Aorta (tissue), 5 donors: ENCODE measurements at regions not wholly inside any gene's neighbourhood (a gene's known extent, or its start where the extent isn't known, plus 50 kb on each side); places are given as distances from the start of the nearest gene placed in this dataset.

Experiments
- ATAC-seq: fragments of 200-7000 bp; cut with Tn5 transposase; one replicate; pipeline ENCODE4 v1.9.1; 2022; ENCODE audit warnings: moderate library complexity; ENCODE audit not compliant: low FRiP score
- DNase-seq, 2 donors: peaks; one replicate each; pipeline ENCODE4 v3.0.0-alpha.2; 2020
- H3K27ac ChIP-seq, 2 donors: one replicate each; pipeline ENCODE4 v1.5.1; 2013; ENCODE audit warnings: low read length in 2 of 2, mild to moderate bottlenecking in 2 of 2, moderate library complexity in 2 of 2, control low read depth in 1 of 2, inconsistent platforms in 1 of 2, low read depth in 1 of 2
- H3K27me3 ChIP-seq, 2 donors: one replicate each; pipeline ENCODE4 v1.6.1; 2013; ENCODE audit warnings: control low read depth in 1 of 2, low read length in 1 of 2, mild to moderate bottlenecking in 1 of 2, moderate library complexity in 1 of 2; ENCODE audit not compliant: insufficient read depth in 2 of 2, control insufficient read depth in 1 of 2
- H3K36me3 ChIP-seq, 2 donors: one replicate each; pipeline ENCODE4 v1.6.1; 2013; ENCODE audit warnings: control low read depth in 1 of 2, low read length in 1 of 2, mild to moderate bottlenecking in 1 of 2; ENCODE audit not compliant: insufficient read depth in 2 of 2, control insufficient read depth in 1 of 2
- H3K4me1 ChIP-seq, 2 donors: one replicate each; pipeline ENCODE4 v1.6.1; 2013; ENCODE audit warnings: low read length in 2 of 2, control low read depth in 1 of 2, mild to moderate bottlenecking in 1 of 2, moderate library complexity in 1 of 2; ENCODE audit not compliant: insufficient read depth in 2 of 2, control insufficient read depth in 1 of 2
- H3K4me3 ChIP-seq, 2 donors: one replicate each; pipeline ENCODE4 v1.5.1; 2013; ENCODE audit warnings: low read length in 2 of 2, control low read depth in 1 of 2, mild to moderate bottlenecking in 1 of 2
- H3K9me3 ChIP-seq: one replicate; pipeline ENCODE4 v1.6.1; 2013; ENCODE audit warnings: mild to moderate bottlenecking, low read length; ENCODE audit not compliant: control insufficient read depth
- WGBS, 2 donors: extraction: QIAGEN DNeasy Blood & Tissue Kit; methylation state at CpG; one replicate each; pipeline ENCODE4 v1.1.7; 2013; 5-methylcytosine and 5-hydroxymethylcytosine counted together
- intact Hi-C, 2 donors: fragments of 100-400 bp; cut with DNase I; formaldehyde crosslinking; loops; one replicate each; pipeline versions ENCODE4 v1.14.2 to v1.15.0; 2022
- donor health status: healthy with polysubstance abuse.
- donor health status: Bipolar disorder and iron deficiency.
- donor health status: DM: no; HTN: no; CAD: no.
- donor health status: DM: no; HTN: no; CAD: no.
- donor health status: DM: yes; HTN: yes; CAD: no.

GRCh38 chr13:79667771-79668170 lies 186.8 kb downstream of the NDFIP2 start:
- H3K27me3 ChIP-seq: no peaks in the 10 kb centered on the region
- H3K9me3 ChIP-seq: no peaks in the 10 kb centered on the region
- no peaks in the 10 kb centered on the region for H3K4me1 ChIP-seq
- DNase-seq (no peak), ATAC-seq (no peak)
- intact Hi-C loops: no loop called here
- WGBS, 2 donors: 91 to 94% methylated on average over 2 of the region's 2 CpGs
- no peak overlapping the region for H3K4me3 ChIP-seq
- H3K27ac ChIP-seq: no peak overlapping the region
- H3K36me3 ChIP-seq: no peaks in the 10 kb centered on the region

- DNase-seq (no peak), ATAC-seq (no peak)
- H3K4me3 ChIP-seq: no peak overlapping the region
- 78 to 85% methylated on average over 6 of the region's 6 CpGs for WGBS, 2 donors
- H3K4me1 ChIP-seq: no peaks in the 10 kb centered on the region
- H3K27ac ChIP-seq: no peak overlapping the region
- intact Hi-C loops: no loop called here
- H3K36me3 ChIP-seq: no peaks in the 10 kb centered on the region
- H3K9me3 ChIP-seq: no peaks in the 10 kb centered on the region
- H3K27me3 ChIP-seq: no peaks in the 10 kb centered on the region
Measured at GRCh38 chr13:79663977-79664636, 183.2 kb downstream of the NDFIP2 start.

DNA sequence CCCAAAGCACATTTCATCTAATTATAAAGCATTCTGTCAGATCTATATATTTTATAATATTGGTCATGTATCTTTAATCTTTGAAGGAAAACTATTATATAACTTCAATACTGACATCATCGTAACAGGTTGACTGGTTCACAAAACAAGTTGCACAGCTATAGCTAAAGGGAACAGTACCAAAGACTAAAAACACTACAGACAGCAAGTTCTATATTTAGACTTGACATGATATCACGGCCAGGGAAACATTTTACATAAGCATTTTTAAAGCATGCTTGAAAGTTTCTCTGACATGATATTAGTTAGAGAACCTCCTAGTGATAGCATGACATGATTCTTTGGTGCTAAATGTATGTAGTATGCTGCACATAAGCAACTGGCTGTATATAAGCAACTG lies 182.5 kb downstream of the NDFIP2 start:
- intact Hi-C loops: no loop called here
- DNase-seq: no peak
- Histone ChIP-seq H3K4me1 (no peaks in the 10 kb centered on the region), H3K9me3 (no peaks in the 10 kb centered on the region), H3K36me3 (no peaks in the 10 kb centered on the region), H3K4me3 (no peak overlapping the region), H3K27ac (no peak overlapping the region), H3K27me3 (no peaks in the 10 kb centered on the region)
- ATAC-seq: no peak
- 5 to 16% methylated on average over 2 of the region's 2 CpGs for WGBS, 2 donors

- H3K27me3 ChIP-seq: no peaks in the 10 kb centered on the region
- no peak overlapping the region for H3K27ac ChIP-seq
- intact Hi-C loops: no loop called here
- H3K9me3 ChIP-seq: no peaks in the 10 kb centered on the region
- DNase-seq (no peak), ATAC-seq (no peak)
- H3K4me1 ChIP-seq: no peaks in the 10 kb centered on the region
- 37 to 38% methylated on average over 3 of the region's 3 CpGs for WGBS, 2 donors
- H3K4me3 ChIP-seq: no peak overlapping the region
- H3K36me3 ChIP-seq: no peaks in the 10 kb centered on the region
Measured at GRCh38 chr13:79662882-79663281, 181.9 kb downstream of the NDFIP2 start.

DNA sequence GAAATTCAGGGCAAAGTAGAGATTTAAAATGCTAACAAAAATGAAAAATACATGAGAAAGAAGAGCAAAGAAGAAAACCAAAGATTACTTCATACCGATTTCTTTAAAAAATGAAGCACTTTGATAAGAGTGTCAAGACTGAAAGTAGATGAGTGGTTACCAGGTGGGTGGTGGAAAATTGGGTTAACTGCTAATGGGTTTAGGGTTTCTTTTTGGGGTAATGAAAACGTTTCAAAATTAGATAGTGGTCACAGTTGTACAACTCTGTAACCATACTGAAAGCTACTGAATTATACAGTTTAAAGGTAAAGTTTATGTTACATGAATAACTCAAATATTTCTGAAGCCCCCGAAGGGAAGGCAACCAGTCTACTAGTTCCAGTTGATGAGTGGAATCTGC lies 179.4 kb downstream of the NDFIP2 start:
- Histone ChIP-seq H3K4me3 (no peak overlapping the region), H3K4me1 (no peaks in the 10 kb centered on the region), H3K27ac (no peak overlapping the region), H3K9me3 (no peaks in the 10 kb centered on the region), H3K27me3 (no peaks in the 10 kb centered on the region), H3K36me3 (no peaks in the 10 kb centered on the region)
- intact Hi-C loops: no loop called here
- no peak for DNase-seq
- WGBS, 2 donors: 86 to 87% methylated on average over 3 of the region's 3 CpGs
- no peak for ATAC-seq

GRCh38 chr13:79659121-79659521 lies 178.2 kb downstream of the NDFIP2 start:
- Histone ChIP-seq H3K27me3 (no peaks in the 10 kb centered on the region), H3K4me1 (no peaks in the 10 kb centered on the region), H3K27ac (no peak overlapping the region), H3K9me3 (no peaks in the 10 kb centered on the region), H3K36me3 (no peaks in the 10 kb centered on the region), H3K4me3 (no peak overlapping the region)
- no peak for ATAC-seq
- WGBS, 2 donors: 28 to 39% methylated on average over 5 of the region's 5 CpGs
- DNase-seq: no peak
- intact Hi-C loops: no loop called here

DNA sequence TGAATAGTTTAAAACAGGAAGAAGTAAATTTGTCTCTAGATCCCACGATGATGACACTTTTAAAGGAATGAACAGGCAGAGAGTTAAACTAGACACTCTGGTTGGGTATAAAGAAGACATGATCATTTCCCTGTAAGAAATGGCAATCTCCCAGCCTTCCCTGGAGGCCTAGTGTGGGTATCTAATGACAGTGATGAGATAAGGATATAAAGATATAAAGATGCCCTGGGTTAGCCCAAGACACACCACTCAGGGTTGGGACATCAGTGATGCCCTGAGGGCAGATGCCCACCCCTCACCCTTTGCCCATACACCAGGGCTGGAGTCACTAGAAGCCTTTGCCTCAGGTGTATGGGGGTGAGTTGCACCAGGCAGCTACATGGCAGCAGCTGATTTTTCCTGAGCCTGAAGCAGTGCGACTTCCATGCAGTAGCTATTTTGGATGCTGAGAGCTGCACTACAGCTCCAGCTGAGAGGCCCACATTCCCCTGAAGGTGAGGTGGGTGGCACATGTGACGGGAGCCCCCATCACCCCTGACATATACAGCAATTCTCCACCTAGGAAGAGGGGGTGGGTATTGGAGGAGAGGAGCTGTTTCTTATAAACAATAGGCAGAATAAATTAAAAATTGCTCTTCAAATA lies 177.5 kb downstream of the NDFIP2 start:
- Histone ChIP-seq H3K4me3 (no peak overlapping the region), H3K4me1 (no peaks in the 10 kb centered on the region), H3K9me3 (no peaks in the 10 kb centered on the region), H3K36me3 (no peaks in the 10 kb centered on the region), H3K27ac (no peak overlapping the region), H3K27me3 (no peaks in the 10 kb centered on the region)
- intact Hi-C loops: no loop called here
- DNase-seq (no peak), ATAC-seq (no peak)
- 84 to 90% methylated on average over 3 of the region's 3 CpGs for WGBS, 2 donors

GRCh38 chr13:79655509-79655908 lies 174.6 kb downstream of the NDFIP2 start:
- Histone ChIP-seq H3K4me1 (no peaks in the 10 kb centered on the region), H3K36me3 (no peaks in the 10 kb centered on the region), H3K9me3 (no peaks in the 10 kb centered on the region), H3K27ac (no peak overlapping the region), H3K27me3 (no peaks in the 10 kb centered on the region), H3K4me3 (no peak overlapping the region)
- no peak for ATAC-seq
- DNase-seq: no peak
- intact Hi-C loops: no loop called here
- 95 to 96% methylated on average over 2 of the region's 2 CpGs for WGBS, 2 donors

- intact Hi-C loops: no loop called here
- H3K4me3 ChIP-seq: no peak overlapping the region
- no peaks in the 10 kb centered on the region for H3K9me3 ChIP-seq
- H3K27ac ChIP-seq: no peak overlapping the region
- no peaks in the 10 kb centered on the region for H3K36me3 ChIP-seq
- H3K27me3 ChIP-seq: no peaks in the 10 kb centered on the region
- DNase-seq (no peak), ATAC-seq (no peak)
- H3K4me1 ChIP-seq: no peaks in the 10 kb centered on the region
Measured at GRCh38 chr13:79654520-79654919, 173.6 kb downstream of the NDFIP2 start.
